ENCODE measurements at regions not wholly inside any gene's neighbourhood (a gene's known extent, or its start where the extent isn't known, plus 50 kb on each side); places are given as distances from the start of the nearest gene placed in this dataset.
"Not testable (repeated sequence)": the region's sequence is repeated elsewhere in the genome, so short reads cannot be mapped to it uniquely, and the experiment has no call there.

DNA sequence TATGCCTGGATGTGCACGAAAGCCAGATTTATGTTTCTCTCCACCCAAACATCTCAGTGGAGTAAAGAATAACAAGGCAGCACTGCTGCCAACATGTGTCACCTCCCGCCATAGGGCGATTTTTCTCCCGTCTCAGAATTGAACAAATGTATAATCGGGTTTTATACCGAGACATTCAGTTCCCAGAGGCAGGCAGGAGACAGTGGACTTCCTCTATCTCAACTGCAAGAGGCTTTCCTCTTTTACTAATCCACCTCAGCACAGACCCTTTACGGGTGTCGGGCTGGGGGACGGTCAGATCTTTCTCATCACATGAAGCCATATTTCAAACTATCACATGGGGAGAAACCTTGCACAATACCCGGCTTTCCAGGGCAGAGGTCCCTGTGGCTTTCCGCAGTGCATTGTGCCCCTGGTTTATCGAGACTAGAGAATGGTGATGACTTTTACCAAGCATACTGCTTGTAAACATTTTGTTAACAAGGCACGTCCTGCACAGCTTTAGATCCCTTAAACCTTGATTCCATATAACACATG lies 124.2 kb upstream of the ZNF184 start:
- not testable (repeated sequence) for TF ChIP-seq TAF1 (conservative IDR thresholded peaks at IDR 0.05); SP1 (IDR thresholded peaks at IDR 0.05); RXRA (IDR thresholded peaks at IDR 0.05); EGR1 (IDR thresholded peaks at IDR 0.05; ENCODE audit: low read depth in 2 of 2); FOXA1 (IDR thresholded peaks at IDR 0.05); RAD21 (IDR thresholded peaks at IDR 0.05); JUND (IDR thresholded peaks at IDR 0.05)
- TF ChIP-seq, protein P1, sequence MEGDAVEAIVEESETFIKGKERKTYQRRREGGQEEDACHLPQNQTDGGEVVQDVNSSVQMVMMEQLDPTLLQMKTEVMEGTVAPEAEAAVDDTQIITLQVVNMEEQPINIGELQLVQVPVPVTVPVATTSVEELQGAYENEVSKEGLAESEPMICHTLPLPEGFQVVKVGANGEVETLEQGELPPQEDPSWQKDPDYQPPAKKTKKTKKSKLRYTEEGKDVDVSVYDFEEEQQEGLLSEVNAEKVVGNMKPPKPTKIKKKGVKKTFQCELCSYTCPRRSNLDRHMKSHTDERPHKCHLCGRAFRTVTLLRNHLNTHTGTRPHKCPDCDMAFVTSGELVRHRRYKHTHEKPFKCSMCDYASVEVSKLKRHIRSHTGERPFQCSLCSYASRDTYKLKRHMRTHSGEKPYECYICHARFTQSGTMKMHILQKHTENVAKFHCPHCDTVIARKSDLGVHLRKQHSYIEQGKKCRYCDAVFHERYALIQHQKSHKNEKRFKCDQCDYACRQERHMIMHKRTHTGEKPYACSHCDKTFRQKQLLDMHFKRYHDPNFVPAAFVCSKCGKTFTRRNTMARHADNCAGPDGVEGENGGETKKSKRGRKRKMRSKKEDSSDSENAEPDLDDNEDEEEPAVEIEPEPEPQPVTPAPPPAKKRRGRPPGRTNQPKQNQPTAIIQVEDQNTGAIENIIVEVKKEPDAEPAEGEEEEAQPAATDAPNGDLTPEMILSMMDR (IDR thresholded peaks at IDR 0.05; ENCODE audit: low read depth, low read length, missing input control) = not testable (repeated sequence)
- TF ChIP-seq, protein P2, sequence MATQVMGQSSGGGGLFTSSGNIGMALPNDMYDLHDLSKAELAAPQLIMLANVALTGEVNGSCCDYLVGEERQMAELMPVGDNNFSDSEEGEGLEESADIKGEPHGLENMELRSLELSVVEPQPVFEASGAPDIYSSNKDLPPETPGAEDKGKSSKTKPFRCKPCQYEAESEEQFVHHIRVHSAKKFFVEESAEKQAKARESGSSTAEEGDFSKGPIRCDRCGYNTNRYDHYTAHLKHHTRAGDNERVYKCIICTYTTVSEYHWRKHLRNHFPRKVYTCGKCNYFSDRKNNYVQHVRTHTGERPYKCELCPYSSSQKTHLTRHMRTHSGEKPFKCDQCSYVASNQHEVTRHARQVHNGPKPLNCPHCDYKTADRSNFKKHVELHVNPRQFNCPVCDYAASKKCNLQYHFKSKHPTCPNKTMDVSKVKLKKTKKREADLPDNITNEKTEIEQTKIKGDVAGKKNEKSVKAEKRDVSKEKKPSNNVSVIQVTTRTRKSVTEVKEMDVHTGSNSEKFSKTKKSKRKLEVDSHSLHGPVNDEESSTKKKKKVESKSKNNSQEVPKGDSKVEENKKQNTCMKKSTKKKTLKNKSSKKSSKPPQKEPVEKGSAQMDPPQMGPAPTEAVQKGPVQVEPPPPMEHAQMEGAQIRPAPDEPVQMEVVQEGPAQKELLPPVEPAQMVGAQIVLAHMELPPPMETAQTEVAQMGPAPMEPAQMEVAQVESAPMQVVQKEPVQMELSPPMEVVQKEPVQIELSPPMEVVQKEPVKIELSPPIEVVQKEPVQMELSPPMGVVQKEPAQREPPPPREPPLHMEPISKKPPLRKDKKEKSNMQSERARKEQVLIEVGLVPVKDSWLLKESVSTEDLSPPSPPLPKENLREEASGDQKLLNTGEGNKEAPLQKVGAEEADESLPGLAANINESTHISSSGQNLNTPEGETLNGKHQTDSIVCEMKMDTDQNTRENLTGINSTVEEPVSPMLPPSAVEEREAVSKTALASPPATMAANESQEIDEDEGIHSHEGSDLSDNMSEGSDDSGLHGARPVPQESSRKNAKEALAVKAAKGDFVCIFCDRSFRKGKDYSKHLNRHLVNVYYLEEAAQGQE (IDR thresholded peaks at IDR 0.05) = not testable (repeated sequence)
- TF ChIP-seq, protein P3, sequence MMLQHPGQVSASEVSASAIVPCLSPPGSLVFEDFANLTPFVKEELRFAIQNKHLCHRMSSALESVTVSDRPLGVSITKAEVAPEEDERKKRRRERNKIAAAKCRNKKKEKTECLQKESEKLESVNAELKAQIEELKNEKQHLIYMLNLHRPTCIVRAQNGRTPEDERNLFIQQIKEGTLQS (IDR thresholded peaks at IDR 0.05) = not testable (repeated sequence)
- TF ChIP-seq, protein P4, sequence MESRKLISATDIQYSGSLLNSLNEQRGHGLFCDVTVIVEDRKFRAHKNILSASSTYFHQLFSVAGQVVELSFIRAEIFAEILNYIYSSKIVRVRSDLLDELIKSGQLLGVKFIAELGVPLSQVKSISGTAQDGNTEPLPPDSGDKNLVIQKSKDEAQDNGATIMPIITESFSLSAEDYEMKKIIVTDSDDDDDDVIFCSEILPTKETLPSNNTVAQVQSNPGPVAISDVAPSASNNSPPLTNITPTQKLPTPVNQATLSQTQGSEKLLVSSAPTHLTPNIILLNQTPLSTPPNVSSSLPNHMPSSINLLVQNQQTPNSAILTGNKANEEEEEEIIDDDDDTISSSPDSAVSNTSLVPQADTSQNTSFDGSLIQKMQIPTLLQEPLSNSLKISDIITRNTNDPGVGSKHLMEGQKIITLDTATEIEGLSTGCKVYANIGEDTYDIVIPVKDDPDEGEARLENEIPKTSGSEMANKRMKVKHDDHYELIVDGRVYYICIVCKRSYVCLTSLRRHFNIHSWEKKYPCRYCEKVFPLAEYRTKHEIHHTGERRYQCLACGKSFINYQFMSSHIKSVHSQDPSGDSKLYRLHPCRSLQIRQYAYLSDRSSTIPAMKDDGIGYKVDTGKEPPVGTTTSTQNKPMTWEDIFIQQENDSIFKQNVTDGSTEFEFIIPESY (IDR thresholded peaks at IDR 0.05) = not testable (repeated sequence)
- TF ChIP-seq, protein P5, sequence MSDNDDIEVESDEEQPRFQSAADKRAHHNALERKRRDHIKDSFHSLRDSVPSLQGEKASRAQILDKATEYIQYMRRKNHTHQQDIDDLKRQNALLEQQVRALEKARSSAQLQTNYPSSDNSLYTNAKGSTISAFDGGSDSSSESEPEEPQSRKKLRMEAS (IDR thresholded peaks at IDR 0.05) = not testable (repeated sequence)
